ENCODE measurements at regions not wholly inside any gene's neighbourhood (a gene's known extent, or its start where the extent isn't known, plus 50 kb on each side); places are given as distances from the start of the nearest gene placed in this dataset.
"Not testable (repeated sequence)": the region's sequence is repeated elsewhere in the genome, so short reads cannot be mapped to it uniquely, and the experiment has no call there.

DNA sequence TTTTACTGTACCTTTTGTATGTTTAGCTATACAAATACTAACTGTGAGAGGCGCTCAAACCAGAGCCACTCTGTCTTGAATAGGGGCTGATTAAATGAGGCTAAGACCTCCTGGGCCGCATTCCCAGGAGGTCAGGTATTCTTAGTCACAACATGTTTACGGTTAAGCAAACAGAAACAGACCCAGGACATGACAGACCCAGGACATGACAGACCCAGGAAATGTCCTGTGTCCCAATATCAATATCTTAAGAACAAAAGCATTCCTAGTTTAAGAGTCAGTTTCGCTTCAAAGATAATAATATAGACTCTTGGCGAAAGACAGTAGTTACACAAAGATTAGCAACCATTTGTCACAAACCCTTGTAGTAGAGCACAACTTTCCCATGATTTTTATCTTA is 304.5 kb downstream of the CCSER2 start:
- DNase-seq (ENCODE audit: low spot score) = no peak

DNA sequence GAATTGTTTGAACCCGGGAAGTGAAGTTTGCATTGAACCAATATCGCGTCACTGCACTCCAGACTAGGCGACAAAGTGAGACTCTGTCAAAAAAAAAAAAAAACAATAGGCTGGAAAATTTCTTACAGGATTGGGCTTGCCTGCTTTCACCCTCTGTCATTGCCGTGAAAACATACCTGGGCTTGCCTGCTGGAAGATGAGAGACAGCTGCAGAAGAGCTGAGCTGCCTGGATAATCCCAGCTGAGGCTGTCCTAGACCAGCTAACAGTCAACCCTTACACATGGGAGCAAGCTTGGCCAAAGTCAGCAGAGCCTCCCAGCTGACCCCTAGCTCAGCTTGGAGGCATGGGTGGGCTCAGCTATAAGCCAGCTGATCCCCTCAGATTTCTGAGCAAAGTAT is 306.2 kb downstream of the CCSER2 start:
- DNase-seq (ENCODE audit: low spot score) = no peak

DNA sequence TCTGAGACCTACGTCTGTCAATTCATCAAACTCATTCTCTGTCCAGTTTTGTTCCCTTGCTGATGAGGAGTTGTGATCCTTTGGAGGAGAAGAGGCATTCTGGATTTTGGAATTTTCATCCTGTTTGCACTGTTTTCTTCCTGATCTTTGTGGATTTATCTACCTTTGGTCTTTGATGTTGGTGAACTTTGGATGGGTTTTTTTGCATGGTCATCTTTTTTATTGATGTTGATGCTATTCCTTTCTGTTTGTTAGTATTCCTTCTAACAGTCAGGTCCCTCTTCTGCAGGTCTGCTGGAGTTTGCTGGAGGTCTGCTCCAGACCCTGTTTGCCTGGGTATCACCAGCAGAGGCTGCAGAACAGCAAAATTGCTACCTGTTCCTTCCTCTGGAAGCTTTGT is 322.2 kb downstream of the CCSER2 start:
- DNase-seq (ENCODE audit: low spot score) = not testable (repeated sequence)

DNA sequence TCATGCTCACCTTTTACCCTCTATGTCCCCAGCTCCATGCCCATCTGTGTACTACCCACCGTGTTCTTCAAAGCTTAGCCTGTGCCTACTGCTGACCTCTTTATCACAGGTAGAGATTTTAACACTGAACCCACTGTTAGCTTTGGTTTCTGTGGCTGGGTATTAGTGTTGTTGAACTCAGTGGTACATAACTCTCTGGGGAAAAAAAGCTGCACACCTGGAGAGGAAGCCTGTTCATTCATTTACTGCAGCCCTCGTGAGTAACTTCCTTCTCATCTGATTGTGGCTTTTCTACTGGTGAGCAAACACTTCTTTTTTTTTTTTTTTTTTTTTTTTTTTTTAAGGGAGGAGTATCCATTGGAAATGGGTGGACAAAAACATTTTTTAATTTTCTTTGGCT is 326.3 kb downstream of the CCSER2 start:
- no peak for DNase-seq (ENCODE audit: low spot score)

DNA sequence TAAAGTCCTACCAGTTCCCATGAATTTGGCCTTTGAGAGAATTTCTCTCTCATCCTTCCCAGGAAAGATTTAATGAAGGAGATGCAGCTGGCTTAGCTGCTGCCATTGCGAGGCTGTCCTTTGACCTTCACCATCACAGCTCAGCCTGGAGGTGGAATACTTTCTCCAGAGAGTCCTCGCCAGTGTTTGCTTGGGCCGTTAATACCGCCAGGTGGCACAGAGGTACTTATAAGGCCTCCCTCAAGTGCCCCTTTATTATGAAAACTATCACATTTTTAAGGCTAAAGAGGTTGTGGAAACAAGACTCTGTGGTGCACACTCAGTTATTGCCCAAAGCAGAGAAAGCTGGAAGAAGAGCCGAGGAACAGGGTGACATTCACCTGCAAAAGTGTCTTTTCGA is 330.6 kb downstream of the CCSER2 start:
- DNase-seq (ENCODE audit: low spot score) = no peak

DNA sequence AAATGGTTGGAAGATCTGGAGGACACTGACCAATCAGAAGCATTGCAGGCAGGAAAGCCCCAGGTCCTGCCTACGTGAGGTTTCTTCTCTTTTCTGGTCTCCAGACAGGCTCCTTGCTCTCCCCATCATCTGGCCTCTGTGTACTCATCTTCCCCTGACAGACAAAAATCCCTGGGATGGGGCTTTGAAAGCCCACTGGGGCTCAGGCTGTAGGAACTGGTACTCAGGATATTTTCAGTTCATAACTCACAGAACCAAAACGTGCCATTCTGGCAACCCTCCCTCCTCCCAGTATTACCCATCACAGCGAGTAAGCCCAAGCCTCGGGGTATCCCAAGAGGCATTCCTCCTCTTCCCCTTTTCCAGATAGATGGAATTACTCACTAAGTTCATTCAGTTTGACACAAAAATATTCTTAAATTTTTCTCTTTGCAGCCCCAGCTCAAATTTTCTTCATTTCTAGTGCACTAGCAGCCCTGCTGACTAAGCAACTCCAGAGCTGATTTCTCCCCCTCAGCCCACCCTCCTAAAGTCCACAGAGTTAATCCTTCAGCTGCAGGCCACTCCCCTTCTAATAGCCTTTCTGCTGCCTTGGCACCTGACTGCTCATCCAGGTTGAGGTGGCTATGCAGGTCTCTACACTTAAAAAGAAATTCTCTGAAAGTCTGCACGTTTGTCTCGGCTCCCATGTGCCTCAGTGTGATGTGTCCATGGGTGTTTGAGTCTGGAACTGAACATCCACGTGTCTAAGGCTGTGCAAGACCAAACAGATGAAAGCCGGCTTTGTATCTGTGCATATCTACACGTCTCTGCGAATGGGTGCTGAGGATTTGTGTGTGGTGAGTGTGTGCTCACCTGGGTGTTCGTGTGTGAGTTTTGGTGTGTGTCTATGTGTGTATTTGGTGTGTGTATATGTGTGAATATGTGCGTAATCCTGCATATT is 331.4 kb downstream of the CCSER2 start:
- DNase-seq (ENCODE audit: low spot score) = no peak

DNA sequence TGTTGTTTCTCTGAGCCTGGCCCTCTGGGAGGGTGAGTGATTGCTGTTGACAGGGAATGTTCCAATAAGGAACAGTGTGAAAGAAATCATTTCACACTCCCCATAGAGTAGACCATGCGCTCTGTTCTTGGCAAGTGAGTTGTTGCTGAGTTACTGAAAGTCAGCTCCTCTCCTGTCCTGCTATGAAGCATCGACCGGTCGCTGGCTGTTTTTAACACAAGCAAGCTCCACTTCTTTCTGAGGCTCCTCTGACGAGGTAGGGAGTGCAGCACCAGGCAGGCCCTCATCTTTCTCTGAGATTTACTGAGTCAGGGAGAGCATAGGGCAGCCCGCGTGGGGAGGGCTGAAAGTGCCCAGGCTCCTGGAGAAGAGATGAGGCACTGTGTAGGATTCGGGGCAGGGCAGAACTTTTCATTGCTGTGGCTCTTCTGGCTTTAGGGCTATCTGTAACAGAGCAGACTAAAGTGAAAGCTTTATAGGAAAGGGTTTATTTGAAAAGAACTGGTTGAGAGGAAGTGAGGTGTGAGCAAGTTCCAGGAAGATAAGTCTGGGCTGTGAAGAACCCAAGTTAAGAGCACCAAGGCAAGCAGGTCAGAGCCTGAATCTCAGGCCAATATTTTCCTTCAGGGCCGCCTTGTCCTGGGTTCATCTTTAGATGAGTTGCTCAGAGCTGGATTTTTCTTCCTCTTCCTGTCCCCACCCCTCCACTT is 332.2 kb downstream of the CCSER2 start:
- DNase-seq (ENCODE audit: low spot score) = no peak

DNA sequence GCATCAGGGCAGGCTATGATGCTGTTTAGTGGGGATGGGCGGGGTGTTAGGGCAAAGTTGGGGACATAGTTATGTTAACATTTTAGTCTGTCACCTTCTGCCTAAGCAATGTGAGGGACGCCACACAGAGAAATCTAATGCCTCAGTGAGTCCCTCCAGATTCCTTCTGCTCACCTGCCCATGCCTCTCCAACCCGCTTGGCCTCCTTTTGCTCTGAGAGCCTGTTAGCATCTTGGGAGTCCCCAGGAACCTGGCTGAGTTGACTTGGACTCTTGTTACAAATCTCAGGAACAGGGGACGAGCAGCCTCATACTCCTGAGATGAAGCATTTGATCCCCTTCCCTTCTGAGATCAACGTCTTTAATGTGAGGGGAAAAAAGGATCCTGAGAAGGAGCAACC is 336.8 kb downstream of the CCSER2 start:
- no peak for DNase-seq (ENCODE audit: low spot score)

DNA sequence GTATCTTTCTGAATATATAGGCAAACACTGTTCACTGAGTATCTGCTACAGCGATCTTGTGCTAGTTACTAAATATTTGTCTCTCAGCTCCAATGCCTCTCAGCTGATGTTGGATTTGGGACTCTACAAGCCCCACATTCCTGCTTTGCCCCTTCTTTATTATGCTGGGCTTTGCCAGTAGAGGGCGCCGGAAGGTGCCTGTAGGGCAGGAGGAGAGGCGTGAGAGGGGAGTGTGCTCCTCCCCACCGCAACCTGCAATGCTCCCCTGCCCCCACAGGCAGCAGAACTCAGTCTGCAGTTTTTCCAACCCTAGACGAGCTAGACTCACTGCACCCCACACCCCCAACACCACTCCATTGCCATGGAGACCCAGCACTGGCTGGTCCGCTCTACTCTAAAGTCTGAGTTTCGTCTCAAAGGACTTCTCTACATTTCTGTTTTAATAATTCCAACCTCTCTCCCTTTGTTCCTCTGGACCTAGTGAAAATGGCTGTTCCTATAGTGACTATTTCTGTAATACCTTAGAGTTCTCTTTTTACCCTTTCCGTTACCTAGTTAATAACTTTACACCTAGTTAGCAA is 337.6 kb downstream of the CCSER2 start:
- DNase-seq (ENCODE audit: low spot score) = peak; percentile 14

DNA sequence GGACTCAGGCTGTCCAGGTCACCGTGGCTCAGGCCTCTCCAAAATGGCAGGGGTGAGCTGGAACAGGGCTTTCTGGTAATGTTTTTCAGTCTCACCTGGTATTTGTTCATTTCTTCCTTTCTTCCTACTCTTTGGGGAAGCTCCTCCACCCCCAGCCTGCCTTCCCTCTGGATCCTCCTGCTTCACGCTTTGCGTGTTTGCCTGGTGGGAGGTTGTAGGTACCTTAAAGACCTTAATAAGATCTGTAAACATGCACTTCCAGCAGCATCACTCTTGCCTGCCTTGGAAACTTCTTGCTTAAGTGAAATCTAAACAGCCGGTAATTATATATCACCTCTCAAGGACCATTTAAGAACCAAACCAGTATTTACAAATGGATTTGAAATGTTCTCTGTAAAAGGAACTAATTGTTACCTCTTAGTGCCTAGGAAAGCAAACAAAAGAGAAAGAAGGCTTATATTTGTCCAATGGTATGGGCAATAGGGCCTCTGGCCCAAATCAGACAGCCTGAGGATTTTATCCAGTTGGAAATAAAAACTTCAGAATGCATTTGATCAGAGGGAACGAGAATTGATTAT is 339.9 kb downstream of the CCSER2 start:
- DNase-seq (ENCODE audit: low spot score) = no peak

DNA sequence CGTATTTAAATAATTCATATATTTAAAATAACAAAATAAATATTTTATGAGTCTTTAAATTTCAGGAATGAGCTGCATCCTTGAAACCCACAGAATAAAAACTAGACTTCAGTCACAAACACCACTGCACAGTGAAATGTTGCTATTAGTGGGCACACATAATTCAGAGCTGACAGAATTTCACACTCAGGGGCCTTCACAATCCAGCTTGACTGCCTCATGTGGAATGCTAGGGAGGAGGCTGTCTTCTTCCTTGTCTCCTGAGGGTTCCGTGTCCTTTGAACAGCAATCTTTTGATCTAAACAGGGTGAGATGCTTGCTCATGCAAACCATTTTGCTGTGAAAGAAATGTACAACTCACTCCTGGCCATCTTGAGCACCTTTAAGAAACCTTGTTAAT is 346.7 kb downstream of the CCSER2 start:
- no peak for DNase-seq (ENCODE audit: low spot score)

DNA sequence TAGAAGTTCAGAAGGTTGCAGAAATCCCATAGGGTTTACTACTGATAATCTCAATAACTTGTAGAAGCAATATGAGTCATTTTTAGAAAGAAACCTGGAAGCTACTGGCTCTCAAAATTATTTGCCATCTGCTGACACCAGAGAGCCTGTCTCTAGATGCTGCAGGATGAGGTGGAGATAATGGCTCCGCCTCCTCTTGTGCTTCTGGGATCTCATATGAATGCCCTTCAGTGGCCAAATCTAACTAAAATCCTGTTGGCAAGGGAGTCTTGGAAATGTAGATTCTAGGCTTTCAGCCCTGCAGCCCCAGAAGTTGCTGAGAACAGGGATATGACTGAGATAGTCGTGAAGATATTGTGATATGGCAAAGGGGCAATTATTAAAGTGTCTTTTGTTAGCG is 348.1 kb downstream of the CCSER2 start:
- no peak for DNase-seq (ENCODE audit: low spot score)

DNA sequence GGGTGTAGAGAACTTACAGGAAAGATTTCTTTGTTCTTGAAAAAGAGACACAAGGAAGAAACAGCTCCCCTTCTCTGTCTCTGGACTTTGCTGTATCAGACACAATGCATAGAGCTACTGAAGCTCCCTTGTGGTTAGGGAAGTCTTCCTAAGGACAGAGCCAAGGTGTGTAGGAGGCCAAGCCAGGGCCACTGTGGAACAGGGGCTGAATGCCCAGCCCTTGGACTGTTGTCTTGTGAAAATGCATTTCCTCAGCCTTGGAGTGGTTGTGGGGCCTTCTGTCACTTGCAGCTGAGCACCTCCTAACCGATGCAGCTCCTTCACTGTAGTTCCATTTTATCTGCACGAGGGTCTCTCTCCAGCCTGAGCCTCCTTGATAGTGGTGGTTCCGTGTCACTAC is 353.4 kb downstream of the CCSER2 start:
- no peak for DNase-seq (ENCODE audit: low spot score)

DNA sequence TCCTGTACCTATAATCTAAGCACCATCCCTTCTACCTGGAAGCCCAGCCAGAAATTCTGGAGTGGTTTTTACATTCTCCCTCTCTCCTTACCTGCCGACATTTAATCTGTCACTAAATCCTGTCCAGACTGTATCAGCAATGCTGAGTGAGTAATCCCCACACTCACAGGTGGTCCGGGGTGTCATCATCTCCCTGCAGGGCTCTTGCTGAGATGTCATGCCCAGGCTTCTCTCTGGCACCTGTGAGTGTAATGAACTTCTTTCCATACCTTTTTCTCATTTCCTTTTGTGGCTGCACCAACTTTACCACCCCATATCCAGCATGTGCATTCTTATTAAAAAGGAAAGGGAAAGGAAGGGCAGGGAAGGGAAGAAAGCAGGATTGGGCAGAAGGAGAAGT is 355.2 kb downstream of the CCSER2 start:
- no peak for DNase-seq (ENCODE audit: low spot score)

DNA sequence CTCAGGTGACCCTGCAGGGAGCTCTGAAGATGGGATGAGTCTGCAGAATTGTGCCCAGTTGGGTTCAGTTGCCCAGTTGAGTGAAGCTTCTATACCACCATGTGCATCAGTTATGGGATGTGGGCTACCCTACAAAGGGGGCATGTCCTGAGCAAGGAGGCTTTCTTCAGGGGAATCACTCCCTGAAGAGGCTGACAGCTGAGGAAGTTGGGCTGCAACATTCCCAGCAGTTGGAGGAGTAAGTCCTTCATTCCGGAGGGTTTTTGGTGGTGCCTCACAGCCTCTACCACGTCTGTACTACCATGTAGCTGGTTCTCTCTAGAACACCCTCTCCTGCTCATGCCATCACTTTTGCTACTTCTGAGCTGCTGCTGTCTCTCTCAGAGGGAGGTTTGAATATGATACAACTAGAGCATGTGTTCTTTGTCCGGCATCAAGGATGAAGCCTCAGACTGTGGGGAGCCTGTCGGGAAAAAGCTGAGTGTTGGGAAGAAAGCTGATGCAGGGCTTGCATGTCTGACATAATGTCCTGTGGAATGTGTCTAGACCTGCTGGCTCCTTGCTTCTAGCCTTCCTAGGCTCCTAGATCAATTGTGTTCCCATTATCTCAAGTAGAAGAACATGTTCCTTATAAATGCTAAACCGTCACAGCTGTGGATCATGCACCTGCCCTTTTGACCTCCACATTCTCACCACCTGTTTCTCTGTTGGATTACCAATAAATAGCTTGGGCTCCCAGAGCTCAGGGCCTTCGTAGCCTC is 355.8 kb downstream of the CCSER2 start:
- no peak for DNase-seq (ENCODE audit: low spot score)

DNA sequence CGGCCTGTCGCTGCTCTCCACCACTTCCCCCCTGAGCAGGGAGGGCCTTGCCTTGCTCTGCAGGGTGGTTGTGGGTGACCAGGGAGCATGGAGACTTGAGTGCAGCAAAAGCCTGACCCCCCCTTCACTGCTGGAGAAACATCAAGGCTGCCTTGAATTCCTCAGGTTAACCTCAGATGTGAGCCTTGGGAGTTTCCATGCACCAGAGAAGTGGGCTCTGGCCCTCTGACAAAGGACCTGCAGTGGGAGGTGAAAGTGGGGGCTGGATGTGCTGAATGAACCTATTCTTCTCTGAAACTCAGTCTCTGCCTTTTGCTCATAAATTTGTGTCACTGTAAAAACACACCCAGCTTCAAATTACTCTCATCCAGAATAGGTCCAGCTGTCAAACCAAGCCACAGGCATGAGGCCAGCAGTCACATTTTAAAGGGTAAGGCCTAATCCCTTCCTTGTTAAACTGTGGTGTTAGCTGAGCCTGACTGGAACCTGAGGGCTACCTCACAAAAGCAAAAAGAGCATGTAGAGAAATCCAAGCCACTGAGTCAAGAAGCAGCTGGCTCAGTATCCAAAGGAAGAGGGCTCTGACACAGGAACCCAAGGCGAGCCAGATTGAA is 356.8 kb downstream of the CCSER2 start:
- no peak for DNase-seq (ENCODE audit: low spot score)

DNA sequence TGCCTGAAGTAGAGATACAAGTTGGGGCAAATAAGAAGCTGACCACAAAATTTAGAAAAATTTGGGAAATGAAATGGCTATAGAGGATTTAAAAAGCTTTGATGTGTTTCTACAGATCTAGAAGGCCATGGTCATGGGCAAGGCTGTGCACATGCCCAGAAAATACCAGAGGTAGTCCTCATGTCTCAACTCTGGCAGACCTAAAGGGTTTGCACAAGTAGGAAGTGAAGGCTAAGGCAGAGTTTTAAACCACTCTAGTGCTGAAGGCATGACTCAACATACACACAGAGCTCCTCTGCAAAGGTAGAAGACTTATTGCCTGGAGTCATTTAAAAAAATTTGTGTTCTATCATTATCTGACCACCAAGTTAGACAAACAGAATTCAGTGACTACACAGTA is 364.6 kb downstream of the CCSER2 start:
- no peak for DNase-seq (ENCODE audit: low spot score)

DNA sequence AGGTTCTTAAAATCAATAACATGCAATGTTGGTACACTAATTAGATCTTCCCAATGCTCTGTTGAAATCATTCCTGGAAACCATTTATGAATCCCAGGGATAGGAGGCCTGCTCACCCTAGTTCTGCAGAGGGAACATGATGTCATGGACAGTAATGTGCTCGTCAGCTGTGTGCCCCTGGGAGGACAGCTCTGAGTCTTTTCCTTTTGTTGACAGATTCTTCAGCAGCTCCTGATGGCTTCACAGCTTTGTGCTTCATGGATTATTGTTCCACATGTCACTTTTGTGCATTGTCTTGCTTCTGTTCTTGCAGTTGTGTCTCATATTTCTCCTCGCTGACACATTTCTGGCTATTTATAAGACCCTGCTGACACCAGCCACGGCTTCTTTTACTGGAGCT is 367.5 kb downstream of the CCSER2 start:
- DNase-seq (ENCODE audit: low spot score) = peak; percentile 21

DNA sequence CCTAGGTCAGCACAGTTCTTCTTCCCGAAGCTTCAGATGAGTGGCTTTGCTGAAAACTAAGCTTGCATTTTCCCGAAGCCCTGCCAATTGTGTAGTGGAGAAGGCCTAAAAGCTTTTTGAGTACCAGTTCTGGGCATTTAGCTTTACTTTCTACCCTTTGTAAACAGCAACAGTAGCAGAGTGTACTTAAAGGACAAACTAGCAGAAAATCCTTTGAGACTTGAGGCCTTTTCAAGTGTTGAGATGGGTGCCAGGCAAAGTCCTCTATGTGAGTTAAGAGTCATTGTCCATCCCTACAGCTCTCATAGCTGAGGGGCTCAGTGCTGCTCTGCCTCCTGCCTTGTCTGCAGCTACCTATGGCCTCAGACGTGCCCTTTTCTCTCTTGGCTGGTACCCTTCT is 368.2 kb downstream of the CCSER2 start:
- no peak for DNase-seq (ENCODE audit: low spot score)

DNA sequence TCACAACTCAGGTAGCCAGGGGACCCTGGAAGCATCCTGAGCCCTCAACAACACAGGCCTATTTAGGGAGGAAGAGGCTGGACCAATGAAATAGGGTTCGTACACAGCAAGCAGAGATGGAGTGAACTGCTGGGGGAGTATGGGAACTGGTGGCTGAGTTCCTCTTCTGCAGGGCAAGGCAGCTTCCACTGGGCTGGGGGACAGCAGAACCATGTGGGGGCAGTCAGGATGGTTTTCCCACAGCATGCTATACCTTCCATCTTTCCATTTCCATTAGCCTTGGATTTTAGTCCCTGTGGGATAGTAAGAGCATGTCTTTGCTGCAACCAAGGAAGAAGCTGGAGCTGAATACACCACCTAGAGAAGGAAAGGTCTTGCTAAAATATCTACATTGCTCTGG is 370.6 kb downstream of the CCSER2 start:
- DNase-seq (ENCODE audit: low spot score) = no peak
